HG02981 (cell line): ENCODE measurements at regions not wholly inside any gene's neighbourhood (a gene's known extent, or its start where the extent isn't known, plus 50 kb on each side); places are given as distances from the start of the nearest gene placed in this dataset.

ENCODE experiments used
- ATAC-seq: cut with Tn5 transposase; IDR thresholded peaks from one replicate; pipeline ENCODE4 v1.9.1; 2021; ENCODE audit warnings: mild to moderate bottlenecking, moderate library complexity; ENCODE audit not compliant: unreplicated experiment

- no peak for ATAC-seq
Measured at GRCh38 chr13:74820809-74821208, 661.2 kb downstream of the TBC1D4 start.

- no peak for ATAC-seq
Measured at GRCh38 chr13:74819549-74819948, 662.4 kb downstream of the TBC1D4 start.

- ATAC-seq = no peak
Measured at GRCh38 chr13:74816737-74817136, 665.2 kb downstream of the TBC1D4 start.

GRCh38 chr13:74796157-74796556 lies 662.0 kb upstream of the KLF12 start:
- ATAC-seq = no peak

- no peak for ATAC-seq
Measured at GRCh38 chr13:74795526-74795925, 661.3 kb upstream of the KLF12 start.

- ATAC-seq = no peak
Measured at GRCh38 chr13:74794582-74794981, 660.4 kb upstream of the KLF12 start.

DNA sequence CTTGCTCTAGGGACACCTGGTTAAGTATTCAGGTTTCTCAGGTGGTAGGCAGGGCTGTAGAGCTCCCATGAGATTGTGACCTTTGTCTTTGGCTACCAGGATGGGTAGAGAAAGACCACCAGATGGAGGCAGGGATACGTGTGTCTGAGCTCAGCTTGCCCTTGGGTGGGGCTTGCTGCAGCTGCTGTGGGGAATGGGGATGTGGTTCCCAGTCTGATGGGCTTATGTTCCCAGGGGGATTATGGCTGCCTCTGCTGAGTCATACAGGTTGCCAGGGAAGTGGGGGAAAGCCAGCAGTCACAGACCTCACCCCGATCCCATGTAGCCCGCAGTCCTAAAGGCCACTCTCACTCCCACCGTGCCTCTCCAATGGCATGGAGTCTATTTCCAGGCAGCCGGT lies 659.9 kb upstream of the KLF12 start:
- ATAC-seq = no peak

- ATAC-seq = no peak
Measured at GRCh38 chr13:74784959-74785358, 650.8 kb upstream of the KLF12 start.

- ATAC-seq = no peak
Measured at GRCh38 chr13:74778946-74779345, 644.7 kb upstream of the KLF12 start.

DNA sequence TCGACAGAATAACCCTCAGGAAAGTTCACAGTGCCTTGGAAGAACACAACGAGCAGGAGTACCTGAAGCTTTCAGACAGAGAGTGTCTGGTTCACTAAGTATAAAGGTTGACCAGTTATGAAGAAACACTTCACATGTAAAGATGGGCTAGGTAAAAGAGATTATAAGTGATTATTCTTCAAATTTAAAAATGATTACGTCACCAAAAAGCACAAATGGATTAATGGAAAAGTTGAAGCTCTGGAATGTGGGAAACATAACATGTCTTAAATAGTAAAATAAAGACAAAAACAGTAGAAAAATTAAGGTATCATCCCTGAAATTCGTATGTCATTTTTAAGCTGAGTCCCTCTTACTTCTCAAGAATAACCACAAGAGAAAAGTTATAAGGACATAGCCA lies 643.9 kb upstream of the KLF12 start:
- ATAC-seq = no peak

DNA sequence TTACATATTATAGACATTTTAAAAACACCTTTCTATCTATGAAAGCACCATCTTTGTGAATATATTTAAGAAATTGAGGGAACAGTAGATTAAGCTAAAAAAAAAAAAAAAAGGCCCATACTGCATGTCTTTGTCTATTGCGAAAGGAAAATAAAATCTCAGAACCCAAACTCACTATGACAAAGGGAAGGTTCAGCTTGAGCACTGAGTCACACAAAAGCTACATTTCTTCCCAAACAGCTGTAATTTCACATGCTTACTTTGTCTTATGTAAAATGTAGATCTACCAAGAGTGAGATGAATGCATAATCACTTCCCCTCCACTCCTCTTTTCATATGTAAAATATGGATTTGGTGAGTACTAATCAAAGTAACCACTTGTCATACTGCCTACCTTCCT lies 640.1 kb upstream of the KLF12 start:
- ATAC-seq = no peak

DNA sequence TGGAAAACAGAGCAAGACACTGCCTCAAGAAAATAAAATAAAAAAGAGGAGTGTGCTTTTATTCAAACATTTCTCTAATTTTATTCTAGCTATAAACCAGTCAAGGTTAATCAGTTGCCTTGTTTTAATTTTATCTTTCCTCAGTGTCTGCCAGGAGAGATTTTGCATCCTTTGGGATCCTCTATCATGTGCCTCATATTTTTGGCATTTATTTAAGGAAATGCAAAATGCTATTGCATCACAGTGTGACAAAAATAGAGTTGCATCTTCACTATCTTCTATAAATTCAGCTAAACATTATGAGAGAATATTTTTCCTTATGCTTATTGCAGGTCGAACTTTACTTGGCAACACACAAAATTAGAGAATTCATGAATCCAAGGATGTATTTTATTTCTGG lies 639.0 kb upstream of the KLF12 start:
- no peak for ATAC-seq

DNA sequence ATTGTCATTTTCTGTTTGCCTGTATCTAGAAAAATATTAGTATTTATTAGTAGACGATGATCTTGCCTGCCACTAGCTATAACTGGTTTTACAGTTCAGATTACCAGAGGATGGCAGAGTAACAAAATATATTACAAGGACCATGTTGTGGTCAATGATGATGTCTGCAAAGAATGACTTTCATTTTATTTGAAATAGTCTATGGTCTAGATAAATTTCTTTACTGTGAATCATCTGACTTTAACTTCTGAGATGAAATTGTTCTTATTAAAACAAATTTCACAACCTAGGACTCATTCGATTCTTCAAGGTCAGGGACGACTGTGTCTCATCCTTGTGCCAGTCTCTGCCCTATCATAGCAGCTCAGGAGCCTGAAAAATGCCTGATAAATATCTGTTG lies 637.8 kb upstream of the KLF12 start:
- no peak for ATAC-seq

DNA sequence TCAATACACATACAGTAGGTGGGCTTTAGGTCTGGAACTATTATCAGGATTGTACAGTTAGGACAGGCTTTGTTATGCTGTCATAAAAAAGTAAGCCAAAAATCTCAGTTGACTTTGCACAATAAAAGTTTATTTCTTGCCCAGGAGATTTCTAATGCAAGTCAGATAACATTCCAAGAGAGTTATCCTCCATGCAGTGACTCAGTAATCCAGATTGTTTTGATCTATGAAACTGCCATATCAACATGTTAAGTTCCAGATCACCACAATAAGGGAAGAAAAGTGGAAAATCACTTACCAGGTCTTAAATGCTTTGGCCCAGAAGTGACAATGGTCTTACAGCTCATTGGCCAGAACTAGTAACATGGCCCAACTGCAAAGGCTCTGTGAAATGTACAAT lies 636.2 kb upstream of the KLF12 start:
- no peak for ATAC-seq

DNA sequence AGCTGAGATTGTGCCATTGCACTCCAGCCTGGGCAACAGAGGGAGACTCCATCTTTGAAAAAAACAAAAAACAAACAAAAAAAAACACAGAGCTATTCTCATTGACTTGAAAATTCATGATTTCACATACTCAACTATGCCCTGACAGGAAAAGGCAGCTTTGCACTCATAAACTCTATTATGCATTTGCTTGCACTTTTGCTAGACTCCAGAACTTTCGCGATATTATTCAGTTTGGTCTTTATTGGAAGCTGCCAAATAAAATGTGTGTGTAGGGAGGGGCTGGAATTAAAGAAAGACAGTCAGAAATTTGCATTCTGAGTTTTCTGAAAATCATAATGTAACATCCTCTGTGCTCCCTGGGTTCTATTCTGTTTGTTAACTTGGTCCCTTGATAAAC lies 635.1 kb upstream of the KLF12 start:
- ATAC-seq = no peak

GRCh38 chr13:74768521-74769085 lies 634.4 kb upstream of the KLF12 start:
- no peak for ATAC-seq

DNA sequence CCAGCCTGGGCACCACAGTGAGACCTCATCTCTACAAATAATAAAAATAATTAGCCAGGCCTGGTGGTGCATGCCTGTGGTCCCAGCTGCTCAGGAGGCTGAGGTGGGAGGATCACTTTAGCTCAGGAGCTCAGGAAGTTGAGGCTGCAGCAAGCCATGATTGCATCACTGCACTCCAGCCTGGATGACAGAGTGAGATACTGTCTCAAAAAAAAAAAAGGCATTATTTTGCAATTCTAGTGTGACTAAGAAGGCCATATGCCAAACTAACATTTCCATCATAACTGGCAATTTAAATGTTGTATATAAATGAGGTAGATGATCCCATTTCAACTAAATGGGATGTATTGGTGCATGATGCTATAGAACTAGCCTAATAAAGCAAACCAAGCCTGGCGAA lies 632.8 kb upstream of the KLF12 start:
- ATAC-seq = no peak

DNA sequence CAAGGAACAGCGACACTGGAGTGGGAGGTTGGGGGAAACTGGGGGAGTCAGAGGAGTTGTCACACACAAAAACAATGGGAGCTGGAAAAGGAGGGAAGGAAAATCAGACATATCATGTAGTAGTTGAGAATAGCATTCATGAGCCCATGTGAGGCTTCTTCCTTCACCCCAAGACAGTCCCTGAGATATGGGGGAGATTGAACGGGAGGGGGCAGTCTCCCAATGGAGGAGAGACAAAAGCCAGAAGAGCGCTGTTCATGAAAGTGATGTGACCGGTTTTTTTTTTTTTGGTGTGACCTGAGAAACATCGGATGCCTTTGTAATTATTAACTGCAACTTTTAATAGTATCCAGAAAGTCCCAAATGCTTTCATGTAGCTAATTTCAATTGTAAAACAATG lies 631.8 kb upstream of the KLF12 start:
- ATAC-seq = no peak

DNA sequence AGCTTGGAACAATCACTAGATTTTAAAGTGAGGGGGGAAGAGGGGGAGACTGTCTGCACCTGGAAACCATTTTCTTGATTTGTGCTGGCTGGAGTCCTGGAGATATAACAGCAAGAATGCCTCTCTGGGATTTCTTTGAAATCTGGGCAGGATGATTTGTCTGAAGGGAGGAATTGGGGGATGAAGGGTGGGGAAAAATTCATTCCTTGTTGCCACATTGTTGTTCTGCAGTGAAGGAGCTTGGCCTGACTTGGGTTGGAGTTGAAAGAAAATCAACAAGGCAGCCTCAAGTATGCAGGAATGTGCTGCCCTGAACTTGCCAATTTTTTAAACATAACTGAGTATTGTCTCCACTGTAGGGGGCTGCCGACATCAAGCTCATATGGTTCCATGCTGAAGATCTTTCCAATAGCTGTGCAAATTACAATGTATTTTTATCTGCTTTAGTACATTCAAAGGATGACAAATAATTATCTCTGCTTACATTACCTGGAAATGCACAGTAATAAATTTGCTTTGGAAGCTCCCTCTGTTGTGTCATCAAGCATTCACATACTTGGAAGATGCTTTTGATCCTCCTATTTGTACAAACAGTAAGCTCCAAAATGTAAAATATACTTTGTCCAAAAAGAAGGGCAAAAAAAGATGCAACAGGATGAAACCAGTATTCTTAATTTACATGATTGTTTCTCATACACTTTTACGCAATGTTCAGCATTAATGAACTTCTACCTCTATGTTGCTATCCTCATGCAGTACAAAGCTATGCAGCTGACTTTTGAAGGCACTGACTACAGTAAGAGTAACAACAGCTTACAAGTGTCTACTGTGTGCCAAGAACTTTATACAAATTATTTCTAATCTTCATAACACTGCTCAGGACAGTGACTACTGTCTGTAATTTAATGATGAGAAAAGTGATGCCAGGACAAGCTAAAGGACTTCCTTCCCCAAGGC lies 627.9 kb upstream of the KLF12 start:
- ATAC-seq = no peak

- ATAC-seq = no peak
Measured at GRCh38 chr13:74758188-74758587, 624.0 kb upstream of the KLF12 start.

- no peak for ATAC-seq
Measured at GRCh38 chr13:74755065-74755464, 620.9 kb upstream of the KLF12 start.

DNA sequence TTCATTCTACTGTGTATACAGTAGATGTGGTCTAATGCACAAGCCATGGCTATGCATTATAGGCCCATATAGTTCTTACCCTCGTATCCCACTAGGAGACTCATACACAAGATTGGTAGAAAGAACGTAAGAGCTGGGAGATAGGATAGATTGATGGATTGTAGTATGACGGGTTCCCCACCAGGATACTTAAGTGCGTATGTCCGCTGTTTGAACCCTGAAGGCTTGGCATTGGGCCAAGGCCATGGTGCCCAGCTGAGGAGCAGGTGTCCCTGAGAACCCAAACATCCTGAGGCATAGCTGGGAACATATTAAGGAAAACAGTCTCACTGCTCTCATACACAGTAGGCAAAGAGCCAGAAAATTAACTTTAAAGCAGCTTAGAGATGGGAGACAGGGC lies 617.5 kb upstream of the KLF12 start:
- no peak for ATAC-seq
